ENCODE measurements at regions not wholly inside any gene's neighbourhood (a gene's known extent, or its start where the extent isn't known, plus 50 kb on each side); places are given as distances from the start of the nearest gene placed in this dataset.

DNA sequence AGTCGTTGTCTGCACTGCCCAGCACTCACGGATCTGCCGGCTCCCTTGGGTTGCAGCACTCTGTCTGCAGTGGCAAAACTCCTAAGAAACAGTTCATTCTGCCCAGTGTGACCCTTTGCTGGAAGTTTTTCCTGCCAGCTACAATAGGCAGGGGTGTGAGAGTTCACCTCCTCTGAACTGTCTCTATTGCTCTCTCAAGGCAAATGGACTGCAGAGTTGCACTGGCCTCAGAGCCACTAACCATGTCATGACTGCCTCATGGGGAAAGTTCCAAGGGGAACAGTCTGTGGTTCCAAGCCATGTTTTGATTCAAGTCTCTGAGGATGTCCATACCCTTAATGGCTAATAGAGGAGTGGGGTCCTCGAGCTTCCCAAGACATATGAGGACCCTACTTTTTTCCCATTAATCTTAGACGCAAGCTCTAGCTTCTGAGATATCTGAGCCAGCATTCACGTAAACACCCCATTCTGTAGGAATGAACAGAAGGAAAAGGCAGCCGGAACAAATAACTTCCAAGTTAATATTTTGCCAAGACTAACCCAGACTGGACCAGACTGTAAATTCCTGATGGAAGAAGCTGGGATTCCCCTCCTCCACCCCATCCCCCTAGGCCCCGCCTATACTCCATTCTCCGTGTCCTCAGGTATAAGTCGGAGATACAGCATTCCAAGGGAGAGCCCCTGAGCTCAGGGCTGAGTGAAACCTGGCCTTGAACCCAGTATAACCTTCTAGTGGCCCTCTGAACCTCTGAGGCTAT lies 93.8 kb upstream of the AKT3 start:
- no peak for DNase-seq

DNA sequence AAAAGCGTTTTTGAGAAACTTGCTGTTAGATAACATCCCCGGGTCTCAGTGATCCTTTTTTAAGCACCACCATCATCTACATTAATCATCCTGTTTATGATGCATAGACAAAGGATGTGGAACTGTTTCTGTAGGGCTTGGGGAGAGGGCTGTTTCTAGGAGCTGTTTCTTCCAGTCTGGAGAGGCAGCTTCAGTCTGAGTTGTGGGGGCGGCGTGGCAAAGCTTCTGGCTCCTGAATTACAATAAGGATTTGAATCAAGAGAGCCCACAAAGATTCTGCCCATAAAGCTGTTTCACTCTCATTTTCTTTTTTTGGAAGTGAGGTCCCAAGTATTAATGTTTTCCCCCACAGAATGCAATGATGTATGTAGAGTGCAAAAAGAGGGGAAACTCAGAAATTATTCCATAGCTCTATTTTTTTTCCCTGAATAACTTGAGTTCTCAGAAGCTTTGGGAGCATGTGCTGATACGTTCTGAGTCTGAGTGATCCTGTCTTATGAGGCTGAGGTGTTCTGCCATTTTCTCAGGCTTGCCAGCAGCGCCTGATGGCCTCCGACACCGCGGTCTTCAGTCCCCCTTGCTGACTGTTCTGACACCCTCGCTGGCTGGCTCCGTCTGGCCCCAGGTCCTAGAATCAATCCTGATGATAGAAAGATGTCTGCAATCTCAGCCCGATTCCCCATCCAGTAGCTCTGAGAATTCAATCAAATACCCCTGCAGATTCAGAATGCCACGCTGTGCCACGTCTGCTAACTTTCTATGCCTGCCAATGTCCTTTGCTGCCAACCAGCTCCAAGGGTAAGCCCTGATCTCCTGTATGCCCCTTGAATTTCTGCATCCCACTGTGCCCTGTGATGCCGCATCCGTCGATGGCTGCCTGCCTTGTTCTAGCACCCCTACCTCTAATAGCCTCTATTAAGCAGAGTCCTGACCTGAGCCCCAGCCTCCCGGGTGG lies 92.4 kb upstream of the AKT3 start:
- no peak for DNase-seq

DNA sequence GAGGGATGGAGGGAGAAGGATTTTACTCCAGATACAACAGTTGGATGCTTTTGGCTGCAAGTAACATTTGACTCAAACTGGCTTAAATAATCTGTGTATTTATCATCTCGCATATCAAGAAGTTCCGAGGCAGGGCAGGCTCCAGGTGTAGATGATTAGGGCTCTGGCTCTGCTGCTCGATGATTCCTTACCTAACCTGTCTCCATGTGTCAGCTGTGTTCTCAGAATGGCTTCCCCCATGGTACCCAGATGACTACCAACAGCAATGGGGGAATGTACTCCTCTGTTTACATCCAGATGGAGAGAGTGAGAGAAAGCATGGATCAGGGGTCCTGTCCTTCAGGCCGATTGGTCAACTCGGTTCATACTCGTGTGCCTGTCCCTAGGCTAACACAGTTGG lies 90.4 kb upstream of the AKT3 start:
- DNase-seq = no peak

DNA sequence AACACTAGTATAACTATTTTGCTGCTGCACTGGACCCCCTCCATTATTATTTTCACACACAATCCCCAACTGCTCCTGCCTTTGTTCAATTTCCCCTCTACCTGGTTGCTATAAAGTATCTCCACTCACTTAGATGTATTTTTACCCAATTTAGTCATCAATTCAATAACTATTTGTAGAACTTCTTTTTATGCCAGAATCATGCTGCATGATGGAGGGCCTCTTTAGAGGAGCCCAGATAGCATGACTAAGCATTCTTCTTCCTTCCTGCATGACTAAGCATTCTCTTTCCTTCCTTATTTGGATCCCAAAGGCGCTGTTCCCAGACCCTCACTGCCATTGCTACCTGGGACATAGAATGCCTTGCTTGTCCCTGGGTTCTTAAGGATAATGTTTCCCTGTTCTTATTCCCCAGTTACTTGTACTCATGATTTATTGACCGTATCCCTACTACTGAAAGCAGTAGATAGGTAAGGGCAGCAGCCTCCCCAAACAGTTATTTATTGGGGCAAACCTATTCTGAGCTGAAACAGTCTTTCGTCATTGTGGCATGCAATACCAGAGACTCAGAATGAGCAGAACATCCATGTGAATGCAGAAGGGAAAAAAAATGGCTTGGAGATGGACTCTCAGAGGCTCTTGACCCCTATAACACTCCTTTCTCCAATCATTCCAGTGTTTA lies 89.3 kb upstream of the AKT3 start:
- DNase-seq = no peak

DNA sequence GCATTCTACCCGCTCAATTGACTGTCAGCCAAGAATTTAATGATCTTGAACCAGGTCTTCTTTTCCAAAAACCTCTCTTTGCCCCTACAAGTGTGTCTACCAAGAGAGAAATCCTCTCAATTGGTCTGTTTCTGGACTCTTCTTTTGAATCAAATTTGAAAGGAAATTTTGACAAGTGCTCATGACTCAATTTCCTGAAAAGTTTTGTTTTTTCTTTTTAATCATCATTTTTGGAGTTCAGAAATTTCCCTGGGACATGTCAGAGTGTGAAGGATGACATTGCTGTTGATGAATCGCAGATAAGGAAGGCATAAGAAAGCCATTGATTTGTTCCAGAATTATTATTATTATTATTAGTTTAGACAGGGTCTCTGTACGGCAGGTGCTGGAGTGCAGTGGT lies 88.2 kb upstream of the AKT3 start:
- DNase-seq = no peak

DNA sequence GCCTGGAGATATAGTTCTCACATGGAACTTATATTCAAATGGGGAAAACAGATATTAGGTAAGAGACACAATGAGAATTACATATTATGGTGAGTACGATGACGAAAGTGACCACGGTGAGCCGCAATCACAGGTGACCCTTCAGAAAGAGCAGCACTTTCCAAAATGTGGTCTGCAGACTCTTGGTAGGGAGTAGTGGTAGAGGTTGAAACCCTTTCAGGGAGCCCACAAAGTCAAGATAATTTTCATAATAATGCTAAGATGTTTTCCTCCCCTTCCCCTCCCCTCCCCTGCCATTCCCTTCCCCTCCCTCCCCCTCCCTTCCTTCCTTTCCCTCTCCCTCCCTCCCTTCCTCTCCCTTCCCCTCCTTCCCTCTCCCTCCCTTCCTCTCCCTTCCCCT lies 83.5 kb upstream of the AKT3 start:
- DNase-seq = no peak

DNA sequence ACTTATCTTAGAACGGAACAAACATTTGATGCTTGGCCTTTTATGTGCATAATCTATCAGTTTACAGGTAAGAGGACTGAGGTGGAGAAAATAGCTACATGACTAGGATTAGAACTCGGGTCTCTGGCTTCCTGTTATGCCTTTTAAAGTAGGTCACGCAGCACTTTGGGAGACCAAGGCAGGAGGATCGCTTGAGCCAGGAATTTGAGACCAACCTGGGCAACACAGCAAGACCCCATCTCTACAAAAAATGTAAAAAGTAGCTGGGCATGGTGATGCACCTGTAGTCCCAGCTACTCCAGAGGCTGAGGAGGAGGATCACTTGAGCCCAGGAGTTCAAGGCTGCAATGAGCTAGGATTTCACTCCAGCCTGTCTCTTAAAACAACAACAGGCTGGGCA lies 81.9 kb upstream of the AKT3 start:
- no peak for DNase-seq

DNA sequence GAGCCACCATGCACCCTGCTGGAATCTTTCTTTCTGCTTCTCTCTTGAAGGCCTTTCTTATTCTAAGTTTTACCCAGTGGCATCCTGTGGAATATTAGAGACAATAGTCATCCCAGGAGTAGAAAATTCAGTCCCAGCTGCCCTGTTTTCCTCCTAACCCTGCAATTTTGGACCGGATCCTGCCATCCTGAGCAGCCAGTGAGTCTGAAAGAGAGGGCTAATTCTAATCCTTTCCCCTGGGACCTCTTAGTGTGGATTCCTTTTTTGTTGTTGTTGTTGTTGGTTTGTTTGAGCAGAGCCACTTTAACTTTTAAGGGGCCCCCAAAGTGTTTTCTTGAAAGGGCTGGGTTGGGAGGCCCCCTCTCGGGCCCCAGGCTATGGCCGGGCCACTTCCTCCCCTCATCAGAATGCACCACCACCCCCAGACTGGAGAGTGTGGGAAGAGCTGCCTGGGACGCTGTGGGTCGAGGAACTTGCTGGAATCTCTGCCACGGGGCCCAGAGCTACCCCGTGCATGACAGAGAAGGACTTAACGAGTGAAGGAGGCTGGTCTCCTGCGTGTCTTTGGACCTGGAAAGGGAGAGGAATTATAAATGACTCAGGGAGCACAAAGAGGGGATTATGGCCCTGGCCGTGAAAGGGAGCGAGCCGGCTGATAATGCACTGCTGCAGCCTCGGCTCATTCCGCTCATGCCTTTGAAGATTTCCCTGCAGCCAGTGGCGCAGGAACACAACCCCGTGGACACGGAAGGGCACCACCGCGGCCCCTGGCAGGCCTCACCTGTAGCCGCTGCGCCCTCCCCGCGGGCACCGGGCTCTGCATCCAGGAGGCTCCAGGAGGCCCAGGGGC lies 81.0 kb upstream of the AKT3 start:
- DNase-seq = no peak

DNA sequence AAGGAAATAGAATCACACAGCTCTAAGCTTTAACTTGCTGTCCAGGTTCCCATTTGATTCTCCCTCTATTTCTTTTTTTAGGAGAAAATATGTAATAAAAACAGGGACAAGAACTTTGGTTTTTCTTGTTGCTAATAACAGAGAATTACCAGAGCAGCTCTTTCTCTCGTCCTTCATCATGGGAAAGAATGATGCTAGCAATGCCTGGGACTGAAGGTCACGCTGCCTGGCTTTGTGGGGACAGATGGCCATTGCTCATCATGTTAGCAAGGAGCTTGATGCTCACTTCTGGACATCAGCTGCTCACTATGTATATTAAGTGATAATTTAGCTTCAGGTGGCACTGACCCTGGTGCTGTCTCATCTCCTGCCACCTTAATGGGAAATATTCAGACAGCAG lies 77.3 kb upstream of the AKT3 start:
- no peak for DNase-seq

DNA sequence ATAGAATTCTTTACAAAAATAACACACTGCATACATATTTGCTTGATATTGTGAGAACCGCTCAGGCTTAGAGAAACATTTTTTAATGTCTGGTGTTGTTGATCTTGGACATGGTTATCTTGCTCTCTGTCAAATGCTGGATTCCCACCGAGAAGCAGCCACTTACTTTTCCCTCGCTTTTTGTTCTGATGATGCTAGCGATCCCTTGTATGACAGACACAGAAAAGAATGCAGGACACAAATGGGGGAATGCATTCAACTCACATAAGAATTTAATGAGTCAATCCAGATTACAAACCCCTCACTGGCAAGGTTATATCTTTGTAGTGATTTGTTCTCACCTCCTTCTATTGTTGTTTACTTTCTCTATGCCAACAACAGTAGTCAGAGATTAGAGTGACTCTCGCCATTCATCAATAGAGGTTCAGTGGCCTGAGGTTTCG lies 76.8 kb upstream of the AKT3 start:
- no peak for DNase-seq

DNA sequence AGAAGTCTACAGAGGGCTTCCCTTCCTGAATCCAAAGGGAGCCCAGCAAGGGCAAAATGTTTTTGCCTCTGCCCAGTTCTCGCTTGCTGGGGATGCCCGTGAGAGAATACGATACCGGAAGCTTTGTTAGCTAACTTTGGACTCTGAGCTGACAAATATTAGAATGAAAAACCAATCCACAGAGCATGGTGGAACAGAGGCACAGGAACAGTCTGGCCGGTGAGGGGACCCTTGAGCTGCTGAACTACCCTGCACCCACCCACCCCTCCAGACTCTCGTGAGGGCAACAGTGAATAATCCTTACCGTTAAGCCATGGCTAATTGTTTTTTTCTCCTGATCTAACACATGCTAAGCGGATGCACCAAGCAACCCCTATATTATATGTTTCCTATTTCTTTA lies 76.3 kb upstream of the AKT3 start:
- no peak for DNase-seq

DNA sequence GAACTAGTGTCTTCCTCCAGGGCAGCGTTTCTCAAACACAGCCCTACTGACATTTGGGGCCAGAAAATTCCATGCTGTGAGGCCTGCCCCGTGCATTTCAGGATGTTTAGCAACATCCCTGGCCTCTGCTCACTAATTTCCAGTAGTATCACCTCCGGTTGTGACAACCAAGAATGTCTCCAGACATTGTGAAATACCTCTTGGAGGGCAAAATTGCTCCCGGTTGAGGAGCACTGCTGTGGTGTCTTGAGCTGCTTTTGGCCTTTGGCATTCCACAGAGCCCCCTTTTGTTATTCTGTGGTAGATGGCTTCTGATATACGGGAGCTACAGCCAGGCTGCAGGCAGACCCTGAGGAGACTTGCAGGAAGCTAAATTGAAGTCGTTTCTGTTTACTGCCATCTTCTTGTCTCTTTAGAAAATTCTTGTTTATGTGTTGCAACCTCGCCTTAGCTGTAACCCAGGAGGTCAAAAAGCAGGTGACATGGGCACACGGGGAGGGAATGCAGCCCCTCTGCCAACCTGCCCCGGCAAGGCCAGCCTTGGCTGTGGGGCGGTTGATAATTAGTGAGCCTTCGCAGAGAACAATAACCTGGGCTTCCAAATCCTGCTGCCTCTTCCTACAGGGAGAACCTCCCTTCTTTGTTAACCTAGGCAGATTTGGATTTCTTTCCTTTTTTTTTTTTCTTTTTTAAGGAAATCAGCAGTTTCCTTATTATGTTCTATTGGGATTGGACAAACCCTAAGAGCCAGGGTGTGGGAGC lies 74.7 kb upstream of the AKT3 start:
- DNase-seq = no peak

DNA sequence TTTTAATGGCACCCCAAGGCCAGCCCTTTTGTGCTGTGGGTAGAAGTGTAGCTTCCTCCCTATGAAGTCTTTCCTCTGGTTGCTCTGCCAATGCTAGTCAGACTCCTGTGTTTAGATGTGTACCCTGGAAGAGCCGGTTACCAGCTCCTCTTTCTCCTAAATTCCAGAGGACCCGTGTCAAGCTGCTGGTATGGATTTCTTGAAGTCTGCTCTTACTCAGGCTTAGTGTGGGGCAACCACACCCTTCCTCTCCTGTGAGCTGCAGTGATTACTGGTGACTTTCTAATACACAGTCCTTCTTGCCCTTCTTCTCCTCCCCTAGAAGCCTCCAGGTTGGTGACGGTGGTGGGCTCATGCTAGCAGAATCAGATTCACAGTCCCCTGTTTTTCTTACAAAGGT lies 74.1 kb upstream of the AKT3 start:
- DNase-seq = no peak

DNA sequence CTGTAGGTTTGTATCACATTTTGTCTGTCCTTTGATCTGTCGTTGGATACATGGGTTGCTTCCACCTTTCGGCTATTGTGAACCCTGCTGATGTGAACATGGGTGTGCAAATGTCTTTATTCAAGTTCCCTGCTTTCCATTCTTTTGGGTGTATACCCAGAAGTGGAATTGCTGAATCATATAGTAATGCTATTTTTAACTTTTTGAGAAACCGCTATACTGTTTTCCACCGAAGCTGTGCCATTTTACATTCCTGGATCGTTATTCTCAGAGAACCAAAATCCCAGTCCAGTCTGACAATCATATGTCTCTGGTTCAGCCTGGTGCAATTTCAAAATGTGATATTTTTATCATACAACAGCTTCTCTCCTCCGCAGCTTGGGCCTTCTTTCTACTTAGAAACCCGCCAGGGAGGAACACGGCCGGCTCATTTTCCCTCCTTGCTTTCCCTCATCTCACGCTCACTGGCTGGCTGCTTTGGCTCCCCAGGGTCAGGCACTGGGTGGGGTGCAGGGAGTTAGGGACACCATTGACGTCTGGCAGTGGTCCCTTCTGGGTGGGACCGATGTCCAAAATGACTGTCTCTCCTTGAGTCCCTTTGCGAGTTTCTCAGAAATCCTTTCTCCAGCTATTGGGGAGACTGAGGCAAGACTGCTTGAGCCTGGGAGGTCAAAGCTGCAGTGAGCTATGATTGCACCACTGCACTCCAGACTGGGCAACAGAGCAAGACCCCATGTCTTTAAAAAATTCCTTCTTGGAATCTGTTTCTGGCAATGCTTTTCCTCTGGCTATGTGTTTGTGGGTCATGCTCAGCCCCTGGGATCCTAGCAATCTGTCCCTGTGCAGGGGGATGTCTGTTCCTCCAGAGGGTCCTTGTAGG lies 73.5 kb upstream of the AKT3 start:
- no peak for DNase-seq

DNA sequence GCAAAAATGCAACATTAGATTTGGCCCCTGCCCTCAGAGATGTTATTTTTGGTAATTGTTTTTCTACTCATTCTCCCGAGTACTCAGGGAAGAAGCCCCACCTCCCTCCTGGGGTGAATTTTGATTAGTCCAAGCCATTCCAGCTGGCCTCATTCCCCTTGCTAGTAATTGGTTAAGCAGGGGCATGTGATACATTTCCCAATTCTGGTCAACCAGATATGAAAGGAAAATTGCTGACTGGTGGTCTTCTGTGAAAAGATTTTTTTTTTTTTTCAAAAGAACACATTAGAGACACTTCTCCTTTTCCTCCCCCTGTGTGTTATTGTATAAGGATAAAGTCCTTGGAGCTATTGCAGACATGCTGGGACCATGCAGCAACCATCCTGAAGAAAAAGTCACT lies 71.1 kb upstream of the AKT3 start:
- no peak for DNase-seq

DNA sequence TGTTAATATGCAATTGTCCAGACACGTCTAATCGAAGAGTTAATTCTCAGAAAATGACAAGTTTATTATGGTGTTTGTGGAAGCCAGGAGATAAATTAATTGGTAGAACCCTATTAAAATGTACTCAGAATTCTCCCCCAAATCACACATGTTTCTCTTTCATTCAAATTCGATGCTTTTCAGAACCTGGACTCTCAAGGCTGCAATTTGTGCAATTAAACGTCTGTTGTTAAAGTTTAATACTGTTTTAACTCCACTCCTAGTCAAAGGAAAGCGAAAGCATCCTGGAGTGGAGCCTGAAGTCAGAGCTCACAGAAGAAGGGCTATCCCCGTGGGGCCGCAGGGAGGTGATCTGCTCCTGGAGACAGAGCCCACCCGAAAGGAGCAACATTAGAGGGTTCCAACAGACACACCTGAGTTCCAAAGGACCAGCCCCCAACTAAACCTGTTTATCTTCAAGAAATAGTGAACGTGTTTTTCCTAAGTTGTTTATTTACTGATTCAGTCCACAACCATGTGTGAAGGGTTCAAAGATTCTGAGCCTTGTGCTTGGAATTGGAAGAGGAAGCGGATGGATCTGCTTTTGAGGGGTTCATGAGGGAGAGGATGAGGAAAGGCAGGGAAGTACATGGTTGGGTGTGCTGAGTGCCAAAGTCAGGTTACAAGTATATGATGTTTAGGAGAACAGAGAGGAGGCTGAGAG lies 68.0 kb upstream of the AKT3 start:
- DNase-seq = no peak

DNA sequence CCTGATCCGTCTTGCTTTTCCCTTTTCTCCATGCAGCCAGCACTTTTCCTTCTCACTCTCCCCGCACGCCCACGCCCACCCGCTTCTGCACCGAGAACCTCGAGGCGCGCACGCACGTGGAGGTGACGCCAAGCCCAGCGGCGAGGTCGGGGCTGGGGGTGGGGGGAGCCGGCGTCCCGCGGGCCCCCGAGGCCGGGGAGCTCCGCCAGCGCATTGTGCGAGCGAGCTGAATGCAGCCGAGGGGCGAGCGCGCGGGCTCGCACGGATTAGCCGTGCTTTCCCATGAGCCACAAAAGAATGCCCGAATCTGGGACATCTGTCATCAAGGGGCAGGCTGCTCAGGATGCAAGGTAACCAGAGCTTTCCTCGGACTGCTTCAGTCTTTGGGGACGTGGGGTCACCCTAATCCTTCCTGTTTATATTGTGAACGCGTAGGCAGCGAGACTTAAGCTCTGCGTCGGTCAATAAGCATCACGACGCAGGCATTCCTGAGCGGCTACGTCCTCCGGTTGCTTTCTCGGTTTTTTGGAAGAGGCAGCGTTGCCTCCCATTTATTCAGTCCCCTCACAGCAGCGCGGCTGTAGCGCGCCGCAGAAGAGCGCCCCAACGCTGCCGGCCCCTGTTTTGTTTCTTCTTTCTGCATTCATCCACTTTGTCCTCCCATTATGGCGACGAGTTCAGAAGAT lies 67.3 kb upstream of the AKT3 start:
- peak; percentile 43 for DNase-seq

DNA sequence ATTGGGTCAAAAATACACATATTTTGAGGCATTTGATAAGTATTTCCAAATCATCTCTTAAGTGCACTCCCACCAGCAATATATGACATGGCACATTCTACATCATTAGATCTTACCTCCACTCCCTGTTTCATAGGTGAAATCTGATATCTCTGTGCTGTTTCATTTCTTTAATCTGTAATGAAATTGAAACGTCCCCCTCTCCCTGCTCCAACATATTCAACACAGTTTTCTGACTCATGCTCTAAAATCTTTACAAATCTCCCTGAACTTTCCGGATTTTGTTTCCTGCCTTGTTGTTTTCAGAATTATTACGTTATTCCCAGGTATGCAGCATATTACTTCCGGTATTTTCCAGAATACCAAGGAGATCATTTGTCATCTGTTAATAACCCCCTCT lies 66.1 kb upstream of the AKT3 start:
- no peak for DNase-seq

DNA sequence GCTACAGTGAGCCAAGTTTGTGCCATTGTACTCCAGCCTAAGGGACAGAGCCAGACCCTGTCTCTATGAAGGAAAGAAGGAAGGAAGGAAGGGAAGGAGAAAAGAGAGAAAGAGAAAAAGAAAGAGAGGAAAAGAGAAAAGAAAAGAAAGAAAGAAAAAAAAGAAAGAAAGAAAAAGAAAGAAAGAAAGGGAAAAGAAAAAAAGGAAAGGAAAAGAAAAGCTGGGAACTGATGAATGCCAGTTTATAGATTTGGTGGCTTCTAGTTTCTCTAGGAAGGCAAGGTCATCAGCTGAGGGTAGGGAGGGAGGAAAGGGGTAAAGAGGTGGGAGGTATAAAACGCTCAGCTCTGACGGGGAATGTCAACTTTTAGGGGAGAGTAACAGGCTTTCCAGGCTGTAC lies 62.3 kb upstream of the AKT3 start:
- DNase-seq = no peak

DNA sequence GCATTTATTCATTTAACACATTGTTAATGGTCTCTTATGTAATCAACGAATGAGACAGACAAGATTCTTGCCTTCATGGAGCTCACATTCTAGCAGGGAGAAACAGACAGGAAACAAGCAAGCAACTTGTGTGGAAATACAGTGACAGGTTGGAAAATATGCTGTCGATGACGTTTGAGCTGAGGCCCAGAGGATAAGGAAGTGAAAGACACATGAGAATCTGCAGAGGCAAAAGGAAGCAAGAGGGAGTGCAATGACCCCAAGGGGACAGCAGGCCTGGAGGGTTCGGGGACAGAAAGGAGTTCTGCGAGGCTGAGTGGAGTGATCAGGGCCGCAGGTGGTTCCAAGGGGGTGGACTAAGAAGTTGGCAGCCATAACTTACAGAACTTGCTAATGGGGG lies 60.6 kb upstream of the AKT3 start:
- no peak for DNase-seq

All from NCI-H2107 (cell line).